ENCODE measurements at regions not wholly inside any gene's neighbourhood (a gene's known extent, or its start where the extent isn't known, plus 50 kb on each side); places are given as distances from the start of the nearest gene placed in this dataset.
"Not testable (repeated sequence)": the region's sequence is repeated elsewhere in the genome, so short reads cannot be mapped to it uniquely, and the experiment has no call there.

DNA sequence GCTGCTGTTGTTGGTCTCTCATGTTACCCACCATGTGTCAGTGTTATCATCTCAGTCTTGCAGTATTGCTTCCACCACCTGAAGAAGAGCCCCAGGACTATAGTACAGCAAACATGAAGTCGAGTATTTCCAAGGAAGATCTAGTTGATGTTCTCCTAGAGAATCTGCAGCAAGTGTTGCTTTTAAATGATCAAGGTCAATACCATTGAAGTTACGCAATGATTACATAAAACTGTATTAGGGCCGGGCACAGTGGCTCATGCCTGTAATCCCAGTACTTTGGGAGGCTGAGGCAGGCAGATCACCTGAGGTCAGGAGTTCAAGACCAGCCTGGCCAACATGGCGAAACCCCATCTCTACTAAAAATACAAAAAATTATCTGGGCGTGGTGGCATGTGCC lies 173.9 kb downstream of the TJP1 start:
- H3K27ac ChIP-seq; H3K27me3 ChIP-seq; H3K9me3 ChIP-seq; H3K36me3 ChIP-seq; H3K4me3 ChIP-seq (ENCODE audit: low read depth in 1 of 2, low read length in 1 of 2); H3K4me1 ChIP-seq (ENCODE audit: control insufficient read depth in 1 of 2, insufficient read depth in 1 of 2, low read depth in 1 of 2, low read length in 1 of 2): not testable (repeated sequence)

DNA sequence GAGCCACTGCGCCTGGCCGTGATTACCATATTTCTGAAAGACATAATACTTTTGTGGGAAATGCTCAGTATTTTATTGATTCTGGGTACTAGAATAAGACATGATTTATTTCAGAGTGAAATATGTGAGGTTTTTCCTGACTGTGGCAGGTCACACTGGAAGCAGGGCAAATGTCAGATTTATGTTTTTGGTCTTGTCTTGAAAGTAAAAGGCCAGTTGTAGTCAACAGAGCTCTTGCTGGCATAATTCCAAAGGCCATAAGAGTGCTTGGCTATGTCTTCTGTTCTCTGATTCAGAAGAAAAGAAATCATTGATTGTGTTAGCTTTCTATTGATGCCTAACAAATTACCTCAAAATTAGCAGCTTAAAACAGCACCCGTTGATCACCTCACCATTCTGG lies 176.4 kb downstream of the TJP1 start:
- TF ChIP-seq, protein P1, sequence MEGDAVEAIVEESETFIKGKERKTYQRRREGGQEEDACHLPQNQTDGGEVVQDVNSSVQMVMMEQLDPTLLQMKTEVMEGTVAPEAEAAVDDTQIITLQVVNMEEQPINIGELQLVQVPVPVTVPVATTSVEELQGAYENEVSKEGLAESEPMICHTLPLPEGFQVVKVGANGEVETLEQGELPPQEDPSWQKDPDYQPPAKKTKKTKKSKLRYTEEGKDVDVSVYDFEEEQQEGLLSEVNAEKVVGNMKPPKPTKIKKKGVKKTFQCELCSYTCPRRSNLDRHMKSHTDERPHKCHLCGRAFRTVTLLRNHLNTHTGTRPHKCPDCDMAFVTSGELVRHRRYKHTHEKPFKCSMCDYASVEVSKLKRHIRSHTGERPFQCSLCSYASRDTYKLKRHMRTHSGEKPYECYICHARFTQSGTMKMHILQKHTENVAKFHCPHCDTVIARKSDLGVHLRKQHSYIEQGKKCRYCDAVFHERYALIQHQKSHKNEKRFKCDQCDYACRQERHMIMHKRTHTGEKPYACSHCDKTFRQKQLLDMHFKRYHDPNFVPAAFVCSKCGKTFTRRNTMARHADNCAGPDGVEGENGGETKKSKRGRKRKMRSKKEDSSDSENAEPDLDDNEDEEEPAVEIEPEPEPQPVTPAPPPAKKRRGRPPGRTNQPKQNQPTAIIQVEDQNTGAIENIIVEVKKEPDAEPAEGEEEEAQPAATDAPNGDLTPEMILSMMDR (IDR thresholded peaks at IDR 0.05) = no peak
- Histone ChIP-seq H3K9me3 (no peaks in the 10 kb centered on the region), H3K4me1 (ENCODE audit: control insufficient read depth in 1 of 2, insufficient read depth in 1 of 2, low read depth in 1 of 2, low read length in 1 of 2) (no peaks in the 10 kb centered on the region), H3K27ac (no peak overlapping the region), H3K27me3 (no peaks in the 10 kb centered on the region), H3K36me3 (no peaks in the 10 kb centered on the region), H3K4me3 (ENCODE audit: low read depth in 1 of 2, low read length in 1 of 2) (no peak overlapping the region)

DNA sequence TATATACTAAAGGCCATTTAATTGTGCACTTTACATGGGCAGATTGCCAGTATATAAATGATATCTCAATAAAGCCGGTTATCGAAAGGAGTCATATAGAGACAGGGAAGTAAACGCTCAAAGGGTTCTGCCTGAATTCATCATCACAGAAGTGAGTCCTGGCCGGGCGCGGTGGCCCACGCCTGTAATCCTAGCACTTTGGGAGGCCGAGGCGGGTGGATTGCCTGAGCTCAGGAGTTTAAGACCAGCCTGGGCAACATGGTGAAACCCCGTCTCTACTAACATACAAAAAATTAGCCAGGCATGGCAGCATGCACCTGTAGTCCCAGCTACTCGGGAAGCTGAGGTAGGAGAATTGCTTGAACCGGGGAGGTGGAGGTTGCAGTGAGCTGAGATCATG lies 177.9 kb downstream of the TJP1 start:
- H3K9me3 ChIP-seq; H3K27ac ChIP-seq; H3K4me1 ChIP-seq (ENCODE audit: control insufficient read depth in 1 of 2, insufficient read depth in 1 of 2, low read depth in 1 of 2, low read length in 1 of 2); H3K36me3 ChIP-seq; H3K4me3 ChIP-seq (ENCODE audit: low read depth in 1 of 2, low read length in 1 of 2); H3K27me3 ChIP-seq: not testable (repeated sequence)

DNA sequence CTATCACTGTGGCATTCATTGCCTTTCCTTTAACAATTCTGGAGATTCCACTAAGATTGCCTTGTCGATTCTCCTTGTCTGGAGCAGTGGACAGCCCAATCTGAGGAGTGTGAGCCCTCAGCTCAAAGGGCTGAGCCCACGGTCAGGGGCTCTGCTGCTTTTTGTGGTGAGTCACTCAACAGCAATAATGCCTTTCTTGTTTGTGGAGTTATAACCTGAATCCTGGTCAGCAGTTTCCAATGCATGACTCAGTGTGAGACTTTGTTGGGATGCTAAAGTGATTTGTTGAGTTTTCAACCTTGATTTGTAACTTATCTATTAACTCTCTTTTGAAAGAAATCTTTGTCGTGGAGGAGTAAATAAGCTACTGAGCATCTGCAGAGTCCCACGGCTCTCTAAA lies 183.5 kb downstream of the TJP1 start:
- Histone ChIP-seq H3K27me3 (no peaks in the 10 kb centered on the region), H3K36me3 (no peaks in the 10 kb centered on the region), H3K4me1 (ENCODE audit: control insufficient read depth in 1 of 2, insufficient read depth in 1 of 2, low read depth in 1 of 2, low read length in 1 of 2) (no peaks in the 10 kb centered on the region), H3K27ac (no peak overlapping the region), H3K9me3 (no peaks in the 10 kb centered on the region), H3K4me3 (ENCODE audit: low read depth in 1 of 2, low read length in 1 of 2) (no peak overlapping the region)
- TF ChIP-seq, protein P1 (IDR thresholded peaks at IDR 0.05) = no peak

DNA sequence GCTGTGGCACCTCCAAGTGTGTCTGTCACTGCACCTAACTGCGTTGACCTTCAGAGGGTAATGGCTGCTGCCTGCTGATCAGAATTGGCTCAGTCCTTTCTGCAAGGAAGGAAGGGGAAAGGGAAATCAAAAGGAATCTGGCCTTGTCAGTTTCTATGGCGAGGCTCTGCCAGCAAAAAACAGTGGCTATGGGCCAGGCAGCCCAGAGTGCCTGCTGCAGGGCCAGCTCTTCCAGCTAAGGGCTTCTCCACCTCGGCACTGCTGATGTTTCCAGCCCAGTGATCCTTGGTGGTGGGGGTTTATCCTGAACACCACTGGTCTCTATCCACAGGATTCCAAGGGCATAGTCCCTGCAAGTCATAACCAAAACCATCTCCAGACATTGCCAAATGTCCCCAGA lies 184.3 kb downstream of the TJP1 start:
- no peaks in the 10 kb centered on the region for H3K36me3 ChIP-seq
- TF ChIP-seq, protein P1 (IDR thresholded peaks at IDR 0.05) = no peak
- H3K9me3 ChIP-seq = no peaks in the 10 kb centered on the region
- H3K4me3 ChIP-seq (ENCODE audit: low read depth in 1 of 2, low read length in 1 of 2) = no peak overlapping the region
- H3K27me3 ChIP-seq = no peaks in the 10 kb centered on the region
- H3K4me1 ChIP-seq (ENCODE audit: control insufficient read depth in 1 of 2, insufficient read depth in 1 of 2, low read depth in 1 of 2, low read length in 1 of 2) = no peaks in the 10 kb centered on the region
- H3K27ac ChIP-seq = no peak overlapping the region

DNA sequence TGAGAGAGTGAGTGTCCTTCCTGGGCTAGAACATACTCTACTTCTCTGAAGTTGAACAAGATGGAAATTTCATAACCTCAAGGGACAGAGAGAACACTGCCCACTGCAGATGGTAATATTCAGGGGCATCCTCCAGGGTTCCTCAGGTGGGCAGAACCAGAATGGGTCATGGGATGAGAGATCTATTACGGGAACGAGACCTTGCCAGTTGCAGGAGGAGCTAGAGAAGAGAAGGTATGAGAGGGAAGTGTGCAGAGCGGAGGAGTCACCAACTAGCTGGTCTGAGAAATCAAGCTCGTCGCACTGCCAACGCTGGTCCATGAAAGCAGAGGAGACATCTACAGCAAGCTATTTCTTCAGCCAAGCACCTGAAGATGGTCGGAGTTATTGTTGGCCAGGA lies 184.7 kb downstream of the TJP1 start:
- H3K4me3 ChIP-seq (ENCODE audit: low read depth in 1 of 2, low read length in 1 of 2) = no peak overlapping the region
- H3K27ac ChIP-seq = no peak overlapping the region
- H3K4me1 ChIP-seq (ENCODE audit: control insufficient read depth in 1 of 2, insufficient read depth in 1 of 2, low read depth in 1 of 2, low read length in 1 of 2) = no peaks in the 10 kb centered on the region
- no peaks in the 10 kb centered on the region for H3K36me3 ChIP-seq
- TF ChIP-seq, protein P1 (IDR thresholded peaks at IDR 0.05) = no peak
- H3K9me3 ChIP-seq = no peaks in the 10 kb centered on the region
- H3K27me3 ChIP-seq = no peaks in the 10 kb centered on the region

DNA sequence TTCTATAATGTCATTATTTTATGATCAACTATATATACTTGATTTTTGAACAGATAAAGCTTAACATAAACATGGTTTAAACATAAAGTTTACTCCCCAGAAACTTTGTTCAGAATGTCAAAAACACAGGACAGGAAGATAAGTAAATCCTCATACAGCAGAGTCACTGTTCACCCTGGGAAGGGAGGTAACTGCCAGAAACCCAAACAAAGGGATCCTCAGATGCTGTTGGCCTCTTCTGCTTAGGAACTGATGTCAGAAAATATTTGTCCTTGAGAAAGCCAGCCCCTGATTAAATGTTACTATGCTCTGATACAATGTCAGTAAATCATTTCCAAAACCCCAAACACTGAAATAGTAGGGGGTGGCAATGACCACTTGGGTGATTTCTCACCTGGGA lies 185.3 kb downstream of the TJP1 start:
- Histone ChIP-seq H3K27ac (no peak overlapping the region), H3K27me3 (no peaks in the 10 kb centered on the region), H3K9me3 (no peaks in the 10 kb centered on the region), H3K36me3 (no peaks in the 10 kb centered on the region), H3K4me1 (ENCODE audit: control insufficient read depth in 1 of 2, insufficient read depth in 1 of 2, low read depth in 1 of 2, low read length in 1 of 2) (no peaks in the 10 kb centered on the region), H3K4me3 (ENCODE audit: low read depth in 1 of 2, low read length in 1 of 2) (no peak overlapping the region)
- TF ChIP-seq, protein P1 (IDR thresholded peaks at IDR 0.05) = no peak

Measured in neutrophil (primary cell).